Keratinocyte (primary cell): ENCODE measurements at regions not wholly inside any gene's neighbourhood (a gene's known extent, or its start where the extent isn't known, plus 50 kb on each side); places are given as distances from the start of the nearest gene placed in this dataset.

Experiments
- DNase-seq: peaks from one replicate; pipeline ENCODE4 v3.0.0-alpha.2; 2011; ENCODE audit warnings: low read depth, missing footprints, low spot score
- FAIRE-seq: peaks from 2 replicates; lab custom pipeline; 2011; peaks lifted over from hg19 to GRCh38; lab: Jason Lieb, UNC
- H2AFZ ChIP-seq: 2 replicates; pipeline ENCODE4 v1.6.0; 2012; ENCODE audit warnings: low read length, control low read depth, inconsistent platforms; ENCODE audit not compliant: control insufficient read depth
- H3K27ac ChIP-seq: 2 replicates; pipeline ENCODE4 v1.5.1; 2011; ENCODE audit warnings: low read length; ENCODE audit not compliant: control insufficient read depth, insufficient read depth
- H3K27me3 ChIP-seq: 3 replicates; pipeline ENCODE4 v1.6.0; 2011; ENCODE audit warnings: low read length; ENCODE audit not compliant: control insufficient read depth, insufficient read depth; ENCODE audit errors: extremely low read depth
- H3K36me3 ChIP-seq, 2 experiments: 2 replicates in 1 of 2; 3 replicates in 1 of 2; pipeline ENCODE4 v1.5.1; 2011; ENCODE audit warnings: low read length in 2 of 2, mild to moderate bottlenecking in 1 of 2; ENCODE audit not compliant: control insufficient read depth in 2 of 2, insufficient read depth in 2 of 2; ENCODE audit errors: extremely low read depth in 1 of 2
- H3K4me1 ChIP-seq: 3 replicates; pipeline ENCODE4 v1.5.1; 2011; ENCODE audit warnings: low read length; ENCODE audit not compliant: control insufficient read depth, insufficient read depth; ENCODE audit errors: extremely low read depth
- H3K4me2 ChIP-seq: 3 replicates; pipeline ENCODE4 v1.6.0; 2011; ENCODE audit warnings: low read depth, low read length; ENCODE audit not compliant: control insufficient read depth, insufficient read depth; ENCODE audit errors: extremely low read depth
- H3K4me3 ChIP-seq, 3 experiments: fragments of 200-600 bp in 1 of 3; sonication (generic) in 1 of 3; 2 replicates in 2 of 3; 3 replicates in 1 of 3; pipeline ENCODE4 v1.5.1; 2011 to 2016; ENCODE audit warnings: low read length in 3 of 3, mild to moderate bottlenecking in 3 of 3, control low read depth in 2 of 3, inconsistent platforms in 1 of 3, low read depth in 1 of 3, mixed read lengths in 1 of 3, mixed run types in 1 of 3, moderate library complexity in 1 of 3; ENCODE audit not compliant: control insufficient read depth in 2 of 3, insufficient read depth in 2 of 3; ENCODE audit errors: extremely low read depth in 1 of 3
- H3K79me2 ChIP-seq: 2 replicates; pipeline ENCODE4 v1.6.0; 2012; ENCODE audit warnings: low read length; ENCODE audit not compliant: control insufficient read depth, insufficient read depth
- H3K9ac ChIP-seq: 3 replicates; pipeline ENCODE4 v1.6.0; 2011; ENCODE audit warnings: low read length; ENCODE audit not compliant: control insufficient read depth, insufficient read depth; ENCODE audit errors: extremely low read depth
- H3K9me1 ChIP-seq: 3 replicates; pipeline ENCODE4 v1.6.0; 2011; ENCODE audit warnings: low read length; ENCODE audit not compliant: control insufficient read depth, insufficient read depth; ENCODE audit errors: extremely low read depth
- H3K9me3 ChIP-seq: 2 replicates; pipeline ENCODE4 v1.5.1; 2012; ENCODE audit warnings: low read depth, low read length; ENCODE audit not compliant: control insufficient read depth
- H4K20me1 ChIP-seq: 3 replicates; pipeline ENCODE4 v1.6.0; 2011; ENCODE audit warnings: low read length; ENCODE audit not compliant: control insufficient read depth, insufficient read depth; ENCODE audit errors: extremely low read depth
- CTCF ChIP-seq, 3 experiments: IDR thresholded peaks in 1 of 3; conservative IDR thresholded peaks in 1 of 3; optimal IDR thresholded peaks in 1 of 3; 2 replicates in 2 of 3; 3 replicates in 1 of 3; pipeline versions ENCODE3 to v1.5.1; 2011; ENCODE audit warnings: low read length in 3 of 3, mild to moderate bottlenecking in 3 of 3, moderate library complexity in 2 of 3, control low read depth in 1 of 3, inconsistent platforms in 1 of 3; ENCODE audit not compliant: insufficient read depth in 2 of 3; ENCODE audit errors: extremely low read depth in 1 of 3
- EZH2 ChIP-seq: IDR thresholded peaks from one replicate; pipeline ENCODE4 v1.6.1; 2012; ENCODE audit warnings: inconsistent platforms, mild to moderate bottlenecking, low read length, moderate library complexity
- dilution Hi-C: fragments of 300-500 bp; cut with MboI; formaldehyde crosslinking; loops from one replicate; pipeline ENCODE4 v1.7.0; 2020; ENCODE audit warnings: low sequenced_read_pairs; ENCODE audit not compliant: extremely low pct_ligation_motif_present

- Histone ChIP-seq H2AFZ (no peak overlapping the region), H3K4me2 (no peak overlapping the region), H3K27ac (no peak overlapping the region), H3K27me3 (peaks cover 12% of the 10 kb centered on the region), H3K9ac (no peak overlapping the region), H3K9me3 (no peaks in the 10 kb centered on the region), H3K4me3 (no peak overlapping the region), H4K20me1 (no peaks in the 10 kb centered on the region), H3K79me2 (no peaks in the 10 kb centered on the region), H3K36me3 (no peaks in the 10 kb centered on the region), H3K4me1 (no peaks in the 10 kb centered on the region), H3K9me1 (no peaks in the 10 kb centered on the region)
- DNase-seq (no peak), FAIRE-seq (no peak)
- TF ChIP-seq CTCF (optimal IDR thresholded peaks at IDR 0.05 in 1 of 3, IDR thresholded peaks at IDR 0.05 in 1 of 3, conservative IDR thresholded peaks at IDR 0.05 in 1 of 3; ENCODE audit: extremely low read depth in 1 of 3, insufficient read depth in 2 of 3, low read length in 3 of 3) (no peak), EZH2 (no peak)
- dilution Hi-C loops = no loop called here
Observed at GRCh38 chr5:141767671-141768070, 85.6 kb upstream of the ARAP3 start.

- DNase-seq = no peak
- dilution Hi-C loops = no loop called here
- Histone ChIP-seq H3K9ac (no peak overlapping the region), H3K9me1 (no peaks in the 10 kb centered on the region), H2AFZ (no peak overlapping the region), H3K27me3 (peaks cover 24% of the 10 kb centered on the region), H3K4me1 (no peaks in the 10 kb centered on the region), H3K27ac (no peak overlapping the region), H4K20me1 (no peaks in the 10 kb centered on the region), H3K79me2 (no peaks in the 10 kb centered on the region), H3K36me3 (no peaks in the 10 kb centered on the region), H3K9me3 (no peaks in the 10 kb centered on the region), H3K4me2 (no peak overlapping the region), H3K4me3 (no peak overlapping the region)
- no peak for FAIRE-seq
- TF ChIP-seq CTCF (optimal IDR thresholded peaks at IDR 0.05 in 1 of 3, IDR thresholded peaks at IDR 0.05 in 1 of 3, conservative IDR thresholded peaks at IDR 0.05 in 1 of 3; ENCODE audit: extremely low read depth in 1 of 3, insufficient read depth in 2 of 3, low read length in 3 of 3) (no peak), EZH2 (no peak)
Observed at GRCh38 chr5:141765896-141766551, 84.0 kb upstream of the ARAP3 start.
